T-helper 2 cell treated with Interferon-gamma antibody and Interleukin-4, amounts not matched to agents 5 μg/mL and 100 μg/mL, for 36 hours (primary cell): ENCODE measurements at regions not wholly inside any gene's neighbourhood (a gene's known extent, or its start where the extent isn't known, plus 50 kb on each side); places are given as distances from the start of the nearest gene placed in this dataset.

ENCODE experiments used
- DNase-seq: peaks from one replicate; pipeline ENCODE4 v3.0.0; 2021; ENCODE audit warnings: low spot score
- H3K27ac Mint-ChIP-seq: one replicate; pipeline ENCODE4 v1.8.0; 2021; ENCODE audit warnings: mild to moderate bottlenecking, mixed read lengths
- H3K27me3 Mint-ChIP-seq: one replicate; pipeline ENCODE4 v1.8.0; 2021; ENCODE audit warnings: low read depth, mixed read lengths
- H3K36me3 Mint-ChIP-seq: one replicate; pipeline ENCODE4 v1.8.0; 2021; ENCODE audit warnings: low read depth, mixed read lengths
- H3K4me1 Mint-ChIP-seq: one replicate; pipeline ENCODE4 v1.8.0; 2021; ENCODE audit warnings: low read depth, mixed read lengths
- H3K4me3 Mint-ChIP-seq: one replicate; pipeline ENCODE4 v1.8.0; 2022; ENCODE audit warnings: mild to moderate bottlenecking, moderate library complexity, mixed read lengths
- H3K9me3 Mint-ChIP-seq: one replicate; pipeline ENCODE4 v1.8.0; 2021; ENCODE audit warnings: mixed read lengths

DNA sequence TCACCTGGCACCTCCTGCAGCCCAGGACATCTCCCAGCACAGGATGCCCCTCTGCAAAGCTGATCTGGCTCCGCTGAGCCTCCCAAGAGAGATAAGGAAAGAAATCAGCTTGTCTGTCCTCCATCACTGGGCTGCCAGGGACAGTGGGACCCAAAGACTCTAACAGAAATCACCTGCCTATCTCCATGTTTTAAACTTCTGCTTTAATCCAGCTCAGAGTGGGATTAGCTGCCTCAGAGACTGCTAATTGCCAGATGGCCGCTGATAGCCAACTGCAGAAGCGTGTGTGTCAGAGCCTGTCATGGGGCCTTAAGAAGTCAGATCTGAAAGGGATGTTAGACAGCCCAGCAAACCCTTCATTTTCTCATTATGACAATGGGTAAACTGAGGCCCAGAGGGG lies 389.4 kb upstream of the KLHL29 start:
- H3K27ac Mint-ChIP-seq: no peak overlapping the region
- H3K4me1 Mint-ChIP-seq: no peaks in the 10 kb centered on the region
- DNase-seq: no peak
- H3K36me3 Mint-ChIP-seq: no peaks in the 10 kb centered on the region
- H3K4me3 Mint-ChIP-seq: no peak overlapping the region
- no peaks in the 10 kb centered on the region for H3K9me3 Mint-ChIP-seq
- no peaks in the 10 kb centered on the region for H3K27me3 Mint-ChIP-seq

- H3K4me1 Mint-ChIP-seq: no peaks in the 10 kb centered on the region
- no peak overlapping the region for H3K4me3 Mint-ChIP-seq
- no peak for DNase-seq
- H3K27ac Mint-ChIP-seq: no peak overlapping the region
- no peaks in the 10 kb centered on the region for H3K27me3 Mint-ChIP-seq
- no peaks in the 10 kb centered on the region for H3K36me3 Mint-ChIP-seq
- H3K9me3 Mint-ChIP-seq: no peaks in the 10 kb centered on the region
These were observed 388.1 kb upstream of the KLHL29 start for GRCh38 chr2:22996911-22997310.

- Mint-ChIP-seq H3K36me3 (no peaks in the 10 kb centered on the region), H3K27ac (no peak overlapping the region), H3K9me3 (no peaks in the 10 kb centered on the region), H3K4me3 (no peak overlapping the region), H3K27me3 (no peaks in the 10 kb centered on the region), H3K4me1 (no peaks in the 10 kb centered on the region)
- DNase-seq: no peak
These were observed 386.6 kb upstream of the KLHL29 start for GRCh38 chr2:22998359-22998758.

DNA sequence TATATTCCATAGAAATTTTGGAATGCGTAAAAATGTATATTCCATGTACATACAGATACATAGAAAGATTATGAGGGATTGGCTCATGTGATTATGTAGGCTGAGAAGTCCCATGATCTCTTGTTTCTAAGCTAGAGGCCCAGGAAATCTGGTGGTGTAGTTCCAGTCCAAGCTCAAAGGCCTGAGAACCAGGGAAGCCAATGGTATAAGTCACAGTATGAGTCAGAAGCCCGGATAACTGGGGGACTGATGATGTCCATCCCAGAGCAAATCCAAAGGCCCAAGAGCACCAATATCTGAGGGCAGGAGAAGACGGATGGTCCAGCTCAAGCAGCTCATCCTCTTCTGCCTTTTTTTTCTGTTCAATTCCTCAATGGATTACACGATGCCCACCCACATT lies 385.0 kb upstream of the KLHL29 start:
- Mint-ChIP-seq H3K9me3 (no peaks in the 10 kb centered on the region), H3K27ac (no peak overlapping the region), H3K4me3 (no peak overlapping the region), H3K36me3 (no peaks in the 10 kb centered on the region), H3K4me1 (no peaks in the 10 kb centered on the region), H3K27me3 (no peaks in the 10 kb centered on the region)
- DNase-seq: no peak

DNA sequence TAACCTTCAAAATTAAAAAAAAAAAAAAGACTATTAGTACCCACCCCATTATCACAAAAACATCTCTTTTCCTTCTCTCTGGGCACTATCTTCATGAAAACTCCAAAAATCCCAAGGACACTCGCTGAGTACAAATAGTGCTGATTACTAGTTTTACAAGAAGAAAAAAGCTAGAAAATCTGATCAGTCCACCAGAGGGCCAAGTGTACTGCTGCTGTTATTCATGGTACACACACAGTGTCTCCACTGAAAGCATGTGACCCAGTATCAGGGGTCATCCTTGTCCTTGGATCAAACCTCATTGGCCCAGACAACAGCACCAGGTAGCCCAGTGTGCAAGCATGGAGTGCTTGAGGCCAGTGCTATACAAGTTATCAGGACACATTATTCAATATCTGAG lies 382.7 kb upstream of the KLHL29 start:
- H3K36me3 Mint-ChIP-seq: no peaks in the 10 kb centered on the region
- H3K27me3 Mint-ChIP-seq: no peaks in the 10 kb centered on the region
- no peak overlapping the region for H3K4me3 Mint-ChIP-seq
- H3K9me3 Mint-ChIP-seq: no peaks in the 10 kb centered on the region
- no peaks in the 10 kb centered on the region for H3K4me1 Mint-ChIP-seq
- no peak for DNase-seq
- H3K27ac Mint-ChIP-seq: no peak overlapping the region

DNA sequence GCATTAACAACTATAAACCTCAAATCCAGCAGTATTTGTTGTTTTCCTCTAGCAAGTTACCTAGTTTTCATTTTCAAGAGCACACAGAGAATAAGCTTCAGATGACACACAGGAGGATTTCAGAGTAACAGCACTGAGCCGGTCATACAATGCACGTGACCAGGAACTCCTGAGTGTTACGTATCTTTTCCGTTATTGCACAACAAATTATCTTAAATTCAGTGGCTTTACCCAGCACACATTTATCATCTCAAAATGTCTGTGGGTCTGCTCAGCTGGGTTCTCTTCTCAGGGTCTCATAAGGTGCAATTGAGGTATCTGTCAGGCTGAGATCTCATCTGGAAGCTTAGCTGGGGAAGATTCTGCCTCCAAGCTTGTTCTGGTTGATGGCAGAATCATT lies 379.5 kb upstream of the KLHL29 start:
- no peak for DNase-seq
- no peak overlapping the region for H3K4me3 Mint-ChIP-seq
- no peaks in the 10 kb centered on the region for H3K36me3 Mint-ChIP-seq
- no peak overlapping the region for H3K27ac Mint-ChIP-seq
- H3K27me3 Mint-ChIP-seq: no peaks in the 10 kb centered on the region
- H3K9me3 Mint-ChIP-seq: no peaks in the 10 kb centered on the region
- H3K4me1 Mint-ChIP-seq: no peaks in the 10 kb centered on the region

DNA sequence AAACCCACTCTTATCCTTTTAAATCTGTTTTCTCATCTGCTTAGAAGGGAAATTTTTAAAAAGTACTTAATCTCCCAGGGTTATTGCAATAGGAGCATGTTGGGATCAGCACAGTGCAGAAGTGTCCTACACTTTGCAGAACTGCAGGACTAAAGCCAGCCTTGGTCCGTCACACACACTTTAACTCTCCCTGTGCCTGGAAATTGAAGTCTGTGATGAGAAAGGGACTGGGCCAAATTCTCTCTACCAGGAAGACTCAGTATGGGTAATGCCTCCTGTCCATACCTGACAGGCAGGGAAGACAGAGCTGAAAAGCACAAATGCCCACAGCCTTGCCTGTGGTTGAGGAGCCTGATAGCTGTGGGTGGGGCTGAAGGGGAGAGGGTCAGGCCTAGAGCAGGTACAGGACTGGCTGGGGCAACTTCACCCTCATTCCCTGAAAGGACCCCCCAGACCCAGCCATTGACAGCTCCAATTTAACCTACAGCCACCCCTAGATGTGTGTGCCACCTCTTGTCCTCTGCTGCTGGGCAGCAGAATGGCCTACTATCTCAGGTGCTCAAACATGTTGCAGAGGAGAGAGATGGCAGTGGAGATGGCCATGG lies 377.2 kb upstream of the KLHL29 start:
- no peaks in the 10 kb centered on the region for H3K9me3 Mint-ChIP-seq
- H3K4me1 Mint-ChIP-seq: no peaks in the 10 kb centered on the region
- no peak overlapping the region for H3K27ac Mint-ChIP-seq
- no peaks in the 10 kb centered on the region for H3K27me3 Mint-ChIP-seq
- H3K4me3 Mint-ChIP-seq: no peak overlapping the region
- DNase-seq: no peak
- H3K36me3 Mint-ChIP-seq: no peaks in the 10 kb centered on the region

DNA sequence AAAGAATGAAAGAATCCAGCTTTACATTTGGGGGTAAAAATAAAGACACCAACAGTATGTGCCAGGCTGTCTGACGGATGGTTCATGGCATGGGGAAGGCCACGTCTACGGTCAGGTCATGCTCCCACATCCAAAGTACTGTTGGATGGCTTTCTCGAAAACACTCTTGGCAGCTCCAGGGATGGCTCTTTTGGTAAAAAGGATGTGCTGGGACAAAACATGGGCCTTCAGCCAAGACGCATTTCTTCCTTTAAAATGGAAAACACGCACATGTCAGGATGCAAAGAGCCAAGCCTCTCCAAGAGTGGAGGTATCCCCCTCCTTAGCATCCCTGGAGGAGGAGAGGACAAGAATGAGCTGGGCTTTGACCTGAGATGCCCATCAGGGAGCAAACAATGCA lies 376.5 kb upstream of the KLHL29 start:
- no peak overlapping the region for H3K27ac Mint-ChIP-seq
- H3K36me3 Mint-ChIP-seq: no peaks in the 10 kb centered on the region
- no peak overlapping the region for H3K4me3 Mint-ChIP-seq
- no peaks in the 10 kb centered on the region for H3K9me3 Mint-ChIP-seq
- H3K4me1 Mint-ChIP-seq: no peaks in the 10 kb centered on the region
- DNase-seq: no peak
- H3K27me3 Mint-ChIP-seq: no peaks in the 10 kb centered on the region

GRCh38 chr2:23008951-23009350 lies 376.0 kb upstream of the KLHL29 start:
- H3K4me1 Mint-ChIP-seq: no peaks in the 10 kb centered on the region
- no peaks in the 10 kb centered on the region for H3K27me3 Mint-ChIP-seq
- no peak overlapping the region for H3K27ac Mint-ChIP-seq
- DNase-seq: no peak
- H3K9me3 Mint-ChIP-seq: no peaks in the 10 kb centered on the region
- no peak overlapping the region for H3K4me3 Mint-ChIP-seq
- H3K36me3 Mint-ChIP-seq: no peaks in the 10 kb centered on the region

GRCh38 chr2:23009545-23010149 lies 375.3 kb upstream of the KLHL29 start:
- Mint-ChIP-seq H3K4me3 (no peak overlapping the region), H3K9me3 (no peaks in the 10 kb centered on the region), H3K4me1 (no peaks in the 10 kb centered on the region), H3K27ac (no peak overlapping the region), H3K36me3 (no peaks in the 10 kb centered on the region), H3K27me3 (no peaks in the 10 kb centered on the region)
- DNase-seq: no peak

GRCh38 chr2:23012499-23012898 lies 372.5 kb upstream of the KLHL29 start:
- Mint-ChIP-seq H3K27ac (no peak overlapping the region), H3K27me3 (no peaks in the 10 kb centered on the region), H3K4me1 (no peaks in the 10 kb centered on the region), H3K4me3 (no peak overlapping the region), H3K36me3 (no peaks in the 10 kb centered on the region), H3K9me3 (no peaks in the 10 kb centered on the region)
- DNase-seq: no peak

GRCh38 chr2:23015651-23016200 lies 369.3 kb upstream of the KLHL29 start:
- H3K4me3 Mint-ChIP-seq: no peak overlapping the region
- H3K27me3 Mint-ChIP-seq: no peaks in the 10 kb centered on the region
- H3K4me1 Mint-ChIP-seq: no peaks in the 10 kb centered on the region
- H3K36me3 Mint-ChIP-seq: no peaks in the 10 kb centered on the region
- DNase-seq: no peak
- H3K27ac Mint-ChIP-seq: no peak overlapping the region
- no peaks in the 10 kb centered on the region for H3K9me3 Mint-ChIP-seq

- no peaks in the 10 kb centered on the region for H3K27me3 Mint-ChIP-seq
- H3K4me3 Mint-ChIP-seq: no peak overlapping the region
- H3K27ac Mint-ChIP-seq: no peak overlapping the region
- DNase-seq: no peak
- H3K9me3 Mint-ChIP-seq: no peaks in the 10 kb centered on the region
- H3K4me1 Mint-ChIP-seq: no peaks in the 10 kb centered on the region
- no peaks in the 10 kb centered on the region for H3K36me3 Mint-ChIP-seq
These were observed 365.5 kb upstream of the KLHL29 start for GRCh38 chr2:23019476-23019875.

DNA sequence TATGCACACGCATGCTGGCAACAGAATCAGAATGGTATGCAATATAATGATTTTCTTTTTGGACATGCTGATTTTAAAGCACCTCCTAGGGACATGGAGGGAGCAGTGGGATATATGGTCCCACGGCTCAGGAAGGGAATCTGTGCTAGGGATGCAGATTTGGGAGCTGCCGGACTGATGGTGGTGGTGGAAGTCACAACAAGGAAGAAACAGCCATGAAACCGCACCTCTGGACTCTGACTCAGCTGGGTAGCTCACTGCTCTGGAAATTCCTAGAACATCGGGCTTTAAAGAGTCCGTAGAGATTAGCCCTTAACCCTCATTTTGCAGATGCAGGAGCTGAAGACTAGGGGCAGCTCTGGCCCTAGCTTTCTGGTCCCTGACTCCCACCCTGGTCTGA lies 364.3 kb upstream of the KLHL29 start:
- DNase-seq: no peak
- Mint-ChIP-seq H3K27me3 (no peaks in the 10 kb centered on the region), H3K4me1 (no peaks in the 10 kb centered on the region), H3K4me3 (no peak overlapping the region), H3K27ac (no peak overlapping the region), H3K9me3 (no peaks in the 10 kb centered on the region), H3K36me3 (no peaks in the 10 kb centered on the region)
